ENCODE measurements at regions not wholly inside any gene's neighbourhood (a gene's known extent, or its start where the extent isn't known, plus 50 kb on each side); places are given as distances from the start of the nearest gene placed in this dataset.

- FAIRE-seq (no peak), DNase-seq (ENCODE audit: low read depth in 1 of 2, low spot score in 2 of 2) (peak in 1 of 2 experiments; percentile 74)
- peak overlapping the region; percentile 29 for H2BK12ac ChIP-seq (ENCODE audit: low read depth, low read length)
- peaks cover 0 to 2% of the 10 kb centered on the region in 2 experiments for H4K20me1 ChIP-seq (replicated peaks in 1 of 2; ENCODE audit: control insufficient read depth in 1 of 2, insufficient read depth in 2 of 2, low read length in 2 of 2)
- no peak overlapping the region for H2BK120ac ChIP-seq (replicated peaks; ENCODE audit: low read depth, low read length)
- peaks cover 0 to 18% (median 13%) of the 10 kb centered on the region in 4 experiments; a peak in 5 of 7 replicates for H3K4me1 ChIP-seq (replicated peaks in 1 of 4; ENCODE audit: control insufficient read depth in 3 of 4, insufficient read depth in 4 of 4, low read length in 3 of 4)
- H3K23ac ChIP-seq (ENCODE audit: insufficient read length) = no peak overlapping the region
- 0 out of 2 replicates have a peak overlapping the region, but pooled peaks have one; percentile 38 for H3K18ac ChIP-seq (ENCODE audit: extremely low read depth, low read length)
- H3K4me2 ChIP-seq (ENCODE audit: insufficient read depth in 1 of 2, low read depth in 2 of 2, low read length in 2 of 2) = peak overlapping the region; percentile 81 to 89
- no peaks in the 10 kb centered on the region for H3K9me3 ChIP-seq (ENCODE audit: insufficient read depth in 2 of 2, low read depth in 1 of 2, low read length in 1 of 2)
- no peak overlapping the region for H4K91ac ChIP-seq (replicated peaks; ENCODE audit: insufficient read length, low read length)
- H3K27me3 ChIP-seq (replicated peaks in 1 of 4; ENCODE audit: control insufficient read depth in 3 of 4, extremely low read depth in 1 of 4, insufficient read depth in 3 of 4, low read length in 3 of 4) = peaks cover 0 to 24% (median 18%) of the 10 kb centered on the region in 4 experiments; a peak in 5 of 7 replicates
- no peak overlapping the region for H4K5ac ChIP-seq (ENCODE audit: insufficient read length, low read depth, low read length)
- 0 out of 2 replicates have a peak overlapping the region, but pooled peaks have one; percentile 4 for H2AFZ ChIP-seq (ENCODE audit: low read length)
- H3K9ac ChIP-seq (replicated peaks in 1 of 4; ENCODE audit: extremely low read depth in 1 of 4, low read depth in 3 of 4, low read length in 3 of 4) = 0 out of 7 replicates have a peak overlapping the region, but pooled peaks of 1 of the 4 experiments have one; percentile 25
- ChIA-PET POLR2A (ENCODE audit: partially characterized antibody) (no interaction called here), CTCF (ENCODE audit: partially characterized antibody) (interaction anchor here (0.6 to 3.2 kb wide), 4 partner anchors 13 to 194 kb away, joined by 3 to 12 read pairs (median 4); no protein-coding TSS in a partner anchor)
- H3K27ac ChIP-seq (ENCODE audit: low read depth, low read length) = no peak overlapping the region
- H2AK5ac ChIP-seq (ENCODE audit: low read depth, low read length) = no peak overlapping the region
- H3K4me3 ChIP-seq (ENCODE audit: extremely low read depth in 1 of 4, insufficient read depth in 2 of 4, low read depth in 3 of 4, low read length in 4 of 4) = peak overlapping the region; percentile 39 to 65 (median 45)
- H3K4ac ChIP-seq (replicated peaks; ENCODE audit: insufficient read length, low read depth, low read length) = no peak overlapping the region
- peak overlapping the region; percentile 84; the same call in 1 of the 2 replicates for H4K8ac ChIP-seq (ENCODE audit: extremely low read depth, insufficient read depth, low read length)
- no peak overlapping the region for H3K14ac ChIP-seq (ENCODE audit: insufficient read length)
- no peaks in the 10 kb centered on the region for H3K36me3 ChIP-seq (ENCODE audit: control insufficient read depth in 2 of 4, insufficient read depth in 4 of 4, low read length in 3 of 4)
- no peaks in the 10 kb centered on the region for H3K79me1 ChIP-seq (ENCODE audit: low read depth, low read length)
- H2BK15ac ChIP-seq (ENCODE audit: low read length) = no peak overlapping the region; the same call in 1 of the 2 replicates
- H2BK5ac ChIP-seq (ENCODE audit: low read depth, low read length) = no peak overlapping the region
- 10% methylated on average over 55 of the region's 63 CpGs; no CpG with 5 or more reads in 1 of the 2 experiments for WGBS, 2 experiments (ENCODE audit: extremely low coverage in 1 of 2, insufficient coverage in 1 of 2, insufficient read length in 1 of 2, insufficient replicate concordance in 2 of 2, low coverage in 1 of 2, low lambda C conversion rate in 2 of 2, missing lambda C conversion rate in 1 of 2)
- H3K56ac ChIP-seq (replicated peaks; ENCODE audit: insufficient read length, low read depth, low read length) = no peak overlapping the region
- peaks cover 6% of the 10 kb centered on the region; the same call in 1 of the 2 replicates for H3K23me2 ChIP-seq (ENCODE audit: low read depth, low read length)
- H3K79me2 ChIP-seq (ENCODE audit: control insufficient read depth in 1 of 2, insufficient read depth in 2 of 2, low read length in 2 of 2) = peaks cover 0 to 17% of the 10 kb centered on the region in 2 experiments; a peak in 1 of 4 replicates
- H2BK20ac ChIP-seq (ENCODE audit: low read length) = no peak overlapping the region
- peak; percentile 49; the same call in 1 of the 2 replicates for TF ChIP-seq SUZ12 (IDR thresholded peaks at IDR 0.05; ENCODE audit: low read length)
- TF ChIP-seq ZNF274 (IDR thresholded peaks at IDR 0.05; ENCODE audit: borderline replicate concordance, extremely low read depth, low read length) = no peak
- TF ChIP-seq EZH2 (IDR thresholded peaks at IDR 0.05; ENCODE audit: low read depth, low read length, severe bottlenecking) = peak; percentile 25
- no peak for TF ChIP-seq SRF (IDR thresholded peaks at IDR 0.05; ENCODE audit: low read depth, low read length)
- TF ChIP-seq HDAC6 (IDR thresholded peaks at IDR 0.05; ENCODE audit: low read depth, low read length) = no peak
- peak; percentile 86 for TF ChIP-seq KDM1A (IDR thresholded peaks at IDR 0.05; ENCODE audit: borderline replicate concordance, low read length)
- TF ChIP-seq HDAC2 (IDR thresholded peaks at IDR 0.05; ENCODE audit: borderline replicate concordance in 1 of 2, low read depth in 2 of 2, low read length in 2 of 2) = no peak
- TF ChIP-seq TAF1 (IDR thresholded peaks at IDR 0.05; ENCODE audit: low read depth, low read length) = no peak
- no peak for TF ChIP-seq KDM4A (IDR thresholded peaks at IDR 0.05; ENCODE audit: low read depth, low read length, severe bottlenecking)
- TF ChIP-seq BCL11A (IDR thresholded peaks at IDR 0.05; ENCODE audit: low read depth in 2 of 2, low read length in 2 of 2) = no peak
- TF ChIP-seq POU5F1 (IDR thresholded peaks at IDR 0.05; ENCODE audit: low read depth, low read length) = no peak
Measured at GRCh38 chr17:77280304-77281121, 139.7 kb downstream of the SEC14L1 start.
